ENCODE measurements at regions not wholly inside any gene's neighbourhood (a gene's known extent, or its start where the extent isn't known, plus 50 kb on each side); places are given as distances from the start of the nearest gene placed in this dataset.

GRCh38 chr5:39489263-39489662 lies 64.5 kb upstream of the DAB2 start:
- FAIRE-seq (no peak), DNase-seq (no peak)
- Histone ChIP-seq H3K27ac (ENCODE audit: low read depth in 1 of 3, low read length in 2 of 3) (no peak overlapping the region), H3K4me3 (ENCODE audit: low read depth in 1 of 3, low read length in 3 of 3) (no peak overlapping the region), H3K27me3 (ENCODE audit: control insufficient read depth in 3 of 3, insufficient read depth in 3 of 3, low read length in 3 of 3) (no peaks in the 10 kb centered on the region), H3K36me3 (ENCODE audit: control insufficient read depth in 3 of 3, insufficient read depth in 2 of 3, low read depth in 1 of 3, low read length in 3 of 3) (no peaks in the 10 kb centered on the region), H3K9me3 (ENCODE audit: control insufficient read depth in 2 of 2, insufficient read depth in 1 of 2, low read depth in 1 of 2, low read length in 1 of 2) (peaks cover 0 to 6% of the 10 kb centered on the region in 2 donors), H3K4me1 (ENCODE audit: control insufficient read depth in 3 of 3, insufficient read depth in 2 of 3, low read depth in 1 of 3, low read length in 2 of 3) (no peaks in the 10 kb centered on the region)
- 50 to 92% (median 83%) methylated on average over 1 of the region's 1 CpG for WGBS, 3 donors

- Histone ChIP-seq H3K27me3 (ENCODE audit: control insufficient read depth in 3 of 3, insufficient read depth in 3 of 3, low read length in 3 of 3) (no peaks in the 10 kb centered on the region), H3K27ac (ENCODE audit: low read depth in 1 of 3, low read length in 2 of 3) (no peak overlapping the region), H3K4me3 (ENCODE audit: low read depth in 1 of 3, low read length in 3 of 3) (no peak overlapping the region), H3K9me3 (ENCODE audit: control insufficient read depth in 2 of 2, insufficient read depth in 1 of 2, low read depth in 1 of 2, low read length in 1 of 2) (peaks cover 0 to 6% of the 10 kb centered on the region in 2 donors), H3K36me3 (ENCODE audit: control insufficient read depth in 3 of 3, insufficient read depth in 2 of 3, low read depth in 1 of 3, low read length in 3 of 3) (no peaks in the 10 kb centered on the region), H3K4me1 (ENCODE audit: control insufficient read depth in 3 of 3, insufficient read depth in 2 of 3, low read depth in 1 of 3, low read length in 2 of 3) (no peaks in the 10 kb centered on the region)
- 76 to 82% (median 82%) methylated on average over 2 of the region's 2 CpGs for WGBS, 3 donors
- FAIRE-seq (no peak), DNase-seq (no peak)
These were observed 62.0 kb upstream of the DAB2 start for GRCh38 chr5:39486790-39487189.

- H3K4me3 ChIP-seq (ENCODE audit: low read depth in 1 of 3, low read length in 3 of 3): no peak overlapping the region
- no peaks in the 10 kb centered on the region for H3K4me1 ChIP-seq (ENCODE audit: control insufficient read depth in 3 of 3, insufficient read depth in 2 of 3, low read depth in 1 of 3, low read length in 2 of 3)
- no peak overlapping the region for H3K27ac ChIP-seq (ENCODE audit: low read depth in 1 of 3, low read length in 2 of 3)
- WGBS, 3 donors: 45 to 72% (median 50%) methylated on average over 1 of the region's 1 CpG
- DNase-seq: no peak
- no peaks in the 10 kb centered on the region for H3K27me3 ChIP-seq (ENCODE audit: control insufficient read depth in 3 of 3, insufficient read depth in 3 of 3, low read length in 3 of 3)
- peaks cover 0 to 6% of the 10 kb centered on the region in 2 donors for H3K9me3 ChIP-seq (ENCODE audit: control insufficient read depth in 2 of 2, insufficient read depth in 1 of 2, low read depth in 1 of 2, low read length in 1 of 2)
- FAIRE-seq: no peak
- no peaks in the 10 kb centered on the region for H3K36me3 ChIP-seq (ENCODE audit: control insufficient read depth in 3 of 3, insufficient read depth in 2 of 3, low read depth in 1 of 3, low read length in 3 of 3)
These were observed 61.6 kb upstream of the DAB2 start for GRCh38 chr5:39486361-39486760.

- H3K4me3 ChIP-seq (ENCODE audit: low read depth in 1 of 3, low read length in 3 of 3): no peak overlapping the region
- DNase-seq: no peak
These were observed 60.3 kb upstream of the DAB2 start for GRCh38 chr5:39485079-39485478.

GRCh38 chr5:39484673-39485072 lies 59.9 kb upstream of the DAB2 start:
- no peak overlapping the region for H3K27ac ChIP-seq (ENCODE audit: low read depth in 1 of 3, low read length in 2 of 3)
- WGBS, 3 donors: 19 to 51% (median 32%) methylated on average over 1 of the region's 1 CpG

More at GRCh38 chr5:39485079-39485478, 60.3 kb upstream of the DAB2 start:
- Histone ChIP-seq H3K27ac (ENCODE audit: low read depth in 1 of 3, low read length in 2 of 3) (no peak overlapping the region), H3K4me1 (ENCODE audit: control insufficient read depth in 3 of 3, insufficient read depth in 2 of 3, low read depth in 1 of 3, low read length in 2 of 3) (no peaks in the 10 kb centered on the region), H3K27me3 (ENCODE audit: control insufficient read depth in 3 of 3, insufficient read depth in 3 of 3, low read length in 3 of 3) (no peaks in the 10 kb centered on the region), H3K36me3 (ENCODE audit: control insufficient read depth in 3 of 3, insufficient read depth in 2 of 3, low read depth in 1 of 3, low read length in 3 of 3) (no peaks in the 10 kb centered on the region), H3K9me3 (ENCODE audit: control insufficient read depth in 2 of 2, insufficient read depth in 1 of 2, low read depth in 1 of 2, low read length in 1 of 2) (peaks cover 0 to 6% of the 10 kb centered on the region in 2 donors)
- no peak for FAIRE-seq
- WGBS, 3 donors: 51 to 68% (median 63%) methylated on average over 2 of the region's 2 CpGs

GRCh38 chr5:39482098-39482497 lies 57.3 kb upstream of the DAB2 start:
- Histone ChIP-seq H3K4me1 (ENCODE audit: control insufficient read depth in 3 of 3, insufficient read depth in 2 of 3, low read depth in 1 of 3, low read length in 2 of 3) (no peaks in the 10 kb centered on the region), H3K27me3 (ENCODE audit: control insufficient read depth in 3 of 3, insufficient read depth in 3 of 3, low read length in 3 of 3) (no peaks in the 10 kb centered on the region), H3K9me3 (ENCODE audit: control insufficient read depth in 2 of 2, insufficient read depth in 1 of 2, low read depth in 1 of 2, low read length in 1 of 2) (no peaks in the 10 kb centered on the region), H3K4me3 (ENCODE audit: low read depth in 1 of 3, low read length in 3 of 3) (no peak overlapping the region), H3K27ac (ENCODE audit: low read depth in 1 of 3, low read length in 2 of 3) (no peak overlapping the region), H3K36me3 (ENCODE audit: control insufficient read depth in 3 of 3, insufficient read depth in 2 of 3, low read depth in 1 of 3, low read length in 3 of 3) (no peaks in the 10 kb centered on the region)
- 94 to 100% (median 94%) methylated on average over 1 of the region's 1 CpG for WGBS, 3 donors
- DNase-seq (no peak), FAIRE-seq (no peak)

More at GRCh38 chr5:39484673-39485072, 59.9 kb upstream of the DAB2 start:
- no peaks in the 10 kb centered on the region for H3K27me3 ChIP-seq (ENCODE audit: control insufficient read depth in 3 of 3, insufficient read depth in 3 of 3, low read length in 3 of 3)
- H3K9me3 ChIP-seq (ENCODE audit: control insufficient read depth in 2 of 2, insufficient read depth in 1 of 2, low read depth in 1 of 2, low read length in 1 of 2): peaks cover 0 to 5% of the 10 kb centered on the region in 2 donors
- H3K36me3 ChIP-seq (ENCODE audit: control insufficient read depth in 3 of 3, insufficient read depth in 2 of 3, low read depth in 1 of 3, low read length in 3 of 3): no peaks in the 10 kb centered on the region
- FAIRE-seq: no peak
- no peaks in the 10 kb centered on the region for H3K4me1 ChIP-seq (ENCODE audit: control insufficient read depth in 3 of 3, insufficient read depth in 2 of 3, low read depth in 1 of 3, low read length in 2 of 3)
- no peak overlapping the region for H3K4me3 ChIP-seq (ENCODE audit: low read depth in 1 of 3, low read length in 3 of 3)
- DNase-seq: no peak

GRCh38 chr5:39479537-39479936 lies 54.8 kb upstream of the DAB2 start:
- Histone ChIP-seq H3K4me3 (ENCODE audit: low read depth in 1 of 3, low read length in 3 of 3) (no peak overlapping the region), H3K36me3 (ENCODE audit: control insufficient read depth in 3 of 3, insufficient read depth in 2 of 3, low read depth in 1 of 3, low read length in 3 of 3) (no peaks in the 10 kb centered on the region), H3K4me1 (ENCODE audit: control insufficient read depth in 3 of 3, insufficient read depth in 2 of 3, low read depth in 1 of 3, low read length in 2 of 3) (no peaks in the 10 kb centered on the region), H3K27me3 (ENCODE audit: control insufficient read depth in 3 of 3, insufficient read depth in 3 of 3, low read length in 3 of 3) (no peaks in the 10 kb centered on the region), H3K9me3 (ENCODE audit: control insufficient read depth in 2 of 2, insufficient read depth in 1 of 2, low read depth in 1 of 2, low read length in 1 of 2) (no peaks in the 10 kb centered on the region), H3K27ac (ENCODE audit: low read depth in 1 of 3, low read length in 2 of 3) (no peak overlapping the region)
- 73 to 80% (median 75%) methylated on average over 6 of the region's 6 CpGs for WGBS, 3 donors
- FAIRE-seq (no peak), DNase-seq (no peak)

GRCh38 chr5:39478863-39479262 lies 54.1 kb upstream of the DAB2 start:
- Histone ChIP-seq H3K27ac (ENCODE audit: low read depth in 1 of 3, low read length in 2 of 3) (no peak overlapping the region), H3K36me3 (ENCODE audit: control insufficient read depth in 3 of 3, insufficient read depth in 2 of 3, low read depth in 1 of 3, low read length in 3 of 3) (no peaks in the 10 kb centered on the region), H3K27me3 (ENCODE audit: control insufficient read depth in 3 of 3, insufficient read depth in 3 of 3, low read length in 3 of 3) (no peaks in the 10 kb centered on the region), H3K4me1 (ENCODE audit: control insufficient read depth in 3 of 3, insufficient read depth in 2 of 3, low read depth in 1 of 3, low read length in 2 of 3) (no peaks in the 10 kb centered on the region), H3K4me3 (ENCODE audit: low read depth in 1 of 3, low read length in 3 of 3) (no peak overlapping the region), H3K9me3 (ENCODE audit: control insufficient read depth in 2 of 2, insufficient read depth in 1 of 2, low read depth in 1 of 2, low read length in 1 of 2) (no peaks in the 10 kb centered on the region)
- FAIRE-seq (no peak), DNase-seq (no peak)
- 0% methylated on average over 1 of the region's 1 CpG for WGBS, 3 donors

GRCh38 chr5:39476843-39477220 lies 52.1 kb upstream of the DAB2 start:
- no peak for FAIRE-seq
- Histone ChIP-seq H3K4me1 (ENCODE audit: control insufficient read depth in 3 of 3, insufficient read depth in 2 of 3, low read depth in 1 of 3, low read length in 2 of 3) (no peaks in the 10 kb centered on the region), H3K4me3 (ENCODE audit: low read depth in 1 of 3, low read length in 3 of 3) (no peak overlapping the region), H3K27ac (ENCODE audit: low read depth in 1 of 3, low read length in 2 of 3) (no peak overlapping the region), H3K9me3 (ENCODE audit: control insufficient read depth in 2 of 2, insufficient read depth in 1 of 2, low read depth in 1 of 2, low read length in 1 of 2) (no peaks in the 10 kb centered on the region), H3K36me3 (ENCODE audit: control insufficient read depth in 3 of 3, insufficient read depth in 2 of 3, low read depth in 1 of 3, low read length in 3 of 3) (no peaks in the 10 kb centered on the region), H3K27me3 (ENCODE audit: control insufficient read depth in 3 of 3, insufficient read depth in 3 of 3, low read length in 3 of 3) (no peaks in the 10 kb centered on the region)
- WGBS, 3 donors: 79 to 86% (median 85%) methylated on average over 2 of the region's 2 CpGs
- DNase-seq: no peak
